ENCODE measurements at regions not wholly inside any gene's neighbourhood (a gene's known extent, or its start where the extent isn't known, plus 50 kb on each side); places are given as distances from the start of the nearest gene placed in this dataset.

DNA sequence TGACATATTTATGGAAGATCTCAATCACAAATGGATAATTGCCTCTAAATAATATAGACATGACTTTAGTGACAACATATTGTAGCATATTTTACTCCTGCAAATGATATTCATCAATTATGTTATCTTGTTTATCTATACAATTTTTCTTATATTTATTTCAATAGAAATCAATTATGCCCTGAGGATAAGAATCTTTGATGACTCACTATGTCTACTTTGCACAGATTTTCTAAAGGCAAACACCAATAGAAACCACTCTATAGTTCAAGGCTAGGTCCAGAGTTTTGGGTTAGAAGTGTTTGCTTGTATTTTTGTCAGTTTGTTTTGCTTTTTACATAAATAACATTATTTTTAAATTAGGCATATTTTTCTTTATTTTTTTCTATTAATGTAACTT lies 879.0 kb downstream of the LTN1 start:
- H3K27ac ChIP-seq: no peak overlapping the region
- H3K4me3 ChIP-seq: no peak overlapping the region
- no peak overlapping the region for H3K4me2 ChIP-seq (ENCODE audit: unreplicated experiment)
- no peak overlapping the region for H3K9ac ChIP-seq
- no peaks in the 10 kb centered on the region for H3K9me3 ChIP-seq (ENCODE audit: low read depth)
- no peaks in the 10 kb centered on the region for H3K27me3 ChIP-seq (replicated peaks; ENCODE audit: insufficient read depth)
- no peaks in the 10 kb centered on the region for H3K79me2 ChIP-seq (ENCODE audit: insufficient read depth)
- in situ Hi-C loops (cut with MboI): no loop called here
- TF ChIP-seq EZH2phosphoT487 (IDR thresholded peaks at IDR 0.05; ENCODE audit: insufficient read depth, low read depth): no peak
- no peak for TF ChIP-seq EZH2 (IDR thresholded peaks at IDR 0.05; ENCODE audit: insufficient read depth, poor library complexity, severe bottlenecking)
- no peaks in the 10 kb centered on the region for H3K36me3 ChIP-seq (ENCODE audit: low read depth)
- no peaks in the 10 kb centered on the region for H3K9me2 ChIP-seq (ENCODE audit: insufficient read depth)
- H2AFZ ChIP-seq: no peak overlapping the region
- DNase-seq: no peak
- H4K20me1 ChIP-seq (ENCODE audit: insufficient read depth): no peaks in the 10 kb centered on the region
- H3F3A ChIP-seq (ENCODE audit: insufficient read depth): peaks cover 7% of the 10 kb centered on the region
- H3K4me1 ChIP-seq (ENCODE audit: insufficient read depth): peaks cover 16% of the 10 kb centered on the region

DNA sequence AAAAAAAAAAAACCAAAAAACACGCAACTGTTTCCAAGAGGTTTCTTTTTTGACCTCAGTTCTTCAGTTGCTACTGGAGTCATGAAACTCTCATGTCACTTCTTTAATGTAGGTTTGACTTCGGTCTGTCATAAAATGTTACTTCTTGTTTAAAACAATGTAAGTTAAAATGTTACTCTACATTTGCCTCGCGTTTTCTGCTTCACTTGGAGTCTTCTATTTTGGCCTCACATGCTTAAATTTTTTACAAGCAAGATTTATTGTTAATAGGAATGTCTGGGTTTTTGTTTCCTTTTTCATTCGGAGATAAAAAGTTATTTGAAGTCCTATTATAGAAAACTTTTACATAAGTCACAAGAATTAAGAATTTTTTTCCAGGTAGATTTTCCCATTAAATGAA lies 880.2 kb downstream of the LTN1 start:
- Histone ChIP-seq H3K9ac (no peak overlapping the region), H3K4me3 (no peak overlapping the region), H2AFZ (no peak overlapping the region), H4K20me1 (ENCODE audit: insufficient read depth) (no peaks in the 10 kb centered on the region), H3K4me1 (ENCODE audit: insufficient read depth) (peaks cover 16% of the 10 kb centered on the region), H3K79me2 (ENCODE audit: insufficient read depth) (no peaks in the 10 kb centered on the region), H3F3A (ENCODE audit: insufficient read depth) (peaks cover 7% of the 10 kb centered on the region), H3K36me3 (ENCODE audit: low read depth) (no peaks in the 10 kb centered on the region), H3K4me2 (ENCODE audit: unreplicated experiment) (no peak overlapping the region), H3K9me2 (ENCODE audit: insufficient read depth) (no peaks in the 10 kb centered on the region), H3K9me3 (ENCODE audit: low read depth) (no peaks in the 10 kb centered on the region), H3K27ac (no peak overlapping the region), H3K27me3 (replicated peaks; ENCODE audit: insufficient read depth) (no peaks in the 10 kb centered on the region)
- TF ChIP-seq EZH2 (IDR thresholded peaks at IDR 0.05; ENCODE audit: insufficient read depth, poor library complexity, severe bottlenecking) (no peak), EZH2phosphoT487 (IDR thresholded peaks at IDR 0.05; ENCODE audit: insufficient read depth, low read depth) (no peak)
- in situ Hi-C loops (cut with MboI): no loop called here
- 72 to 75% methylated on average over 5 of the region's 5 CpGs for WGBS, 2 experiments (ENCODE audit: low coverage in 1 of 2, low lambda C conversion rate in 2 of 2, missing lambda C conversion rate in 2 of 2)
- no peak for DNase-seq

DNA sequence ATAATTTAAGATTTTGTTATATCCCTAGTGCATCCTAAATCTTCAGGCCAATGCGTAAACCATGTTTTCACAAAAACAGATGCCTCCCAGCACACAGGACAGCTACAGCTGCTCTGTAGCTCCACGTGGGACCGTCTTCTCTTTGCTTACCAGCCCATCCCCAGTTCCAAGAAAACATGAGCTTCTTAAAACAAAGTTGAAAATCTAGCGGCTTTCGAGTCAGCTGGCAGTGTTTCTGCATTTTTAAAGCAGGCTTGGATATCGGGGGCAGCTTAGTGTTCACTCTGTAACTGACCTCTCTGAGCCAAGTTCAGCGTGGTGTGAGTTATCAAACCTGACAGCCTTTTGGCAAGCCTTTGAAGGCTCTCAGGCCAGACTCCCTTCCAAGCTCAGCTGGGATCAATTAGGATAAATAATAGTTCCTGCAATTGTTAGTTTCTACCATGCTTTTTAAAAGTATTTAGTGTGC lies 881.5 kb downstream of the LTN1 start:
- Histone ChIP-seq H3K9me3 (ENCODE audit: low read depth) (no peaks in the 10 kb centered on the region), H3K4me3 (peak overlapping the region; percentile 56), H2AFZ (peak overlapping the region; percentile 69), H3F3A (ENCODE audit: insufficient read depth) (peaks cover 7% of the 10 kb centered on the region), H4K20me1 (ENCODE audit: insufficient read depth) (no peaks in the 10 kb centered on the region), H3K9me2 (ENCODE audit: insufficient read depth) (no peaks in the 10 kb centered on the region), H3K36me3 (ENCODE audit: low read depth) (no peaks in the 10 kb centered on the region), H3K4me2 (ENCODE audit: unreplicated experiment) (peak overlapping the region; percentile 84), H3K4me1 (ENCODE audit: insufficient read depth) (peaks cover 16% of the 10 kb centered on the region), H3K27me3 (replicated peaks; ENCODE audit: insufficient read depth) (no peaks in the 10 kb centered on the region), H3K27ac (no peak overlapping the region), H3K79me2 (ENCODE audit: insufficient read depth) (no peaks in the 10 kb centered on the region), H3K9ac (peak overlapping the region; percentile 20; the same call in 1 of the 2 replicates)
- in situ Hi-C loops (cut with MboI): no loop called here
- 7 to 14% methylated on average over 7 of the region's 7 CpGs for WGBS, 2 experiments (ENCODE audit: low coverage in 1 of 2, low lambda C conversion rate in 2 of 2, missing lambda C conversion rate in 2 of 2)
- TF ChIP-seq EZH2phosphoT487 (IDR thresholded peaks at IDR 0.05; ENCODE audit: insufficient read depth, low read depth): no peak
- no peak for TF ChIP-seq EZH2 (IDR thresholded peaks at IDR 0.05; ENCODE audit: insufficient read depth, poor library complexity, severe bottlenecking)
- peak; percentile 61 for DNase-seq

DNA sequence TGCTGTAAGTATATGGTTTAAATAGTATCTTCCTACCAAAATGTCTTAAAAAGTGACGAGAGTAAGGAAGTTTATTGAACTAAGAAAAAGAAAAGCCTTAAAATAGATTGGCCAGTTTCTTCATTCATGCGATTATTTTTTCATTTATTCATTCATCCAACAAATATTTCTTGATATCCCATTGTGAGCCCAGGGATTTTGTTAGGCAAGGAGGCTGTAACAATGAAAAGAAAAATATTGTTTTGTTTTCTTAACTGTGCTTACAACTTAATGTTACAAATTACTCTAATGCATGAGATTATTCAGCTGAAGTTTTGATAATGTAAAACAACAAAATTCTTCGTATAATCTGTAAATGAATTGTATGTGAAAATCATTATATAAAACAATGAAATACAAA lies 882.0 kb downstream of the LTN1 start:
- Histone ChIP-seq H3K9me2 (ENCODE audit: insufficient read depth) (no peaks in the 10 kb centered on the region), H3F3A (ENCODE audit: insufficient read depth) (peaks cover 7% of the 10 kb centered on the region), H2AFZ (peak overlapping the region; percentile 69), H4K20me1 (ENCODE audit: insufficient read depth) (no peaks in the 10 kb centered on the region), H3K4me2 (ENCODE audit: unreplicated experiment) (peak overlapping the region; percentile 84), H3K9ac (no peak overlapping the region), H3K4me3 (0 out of 2 replicates have a peak overlapping the region, but pooled peaks have one; percentile 56), H3K27me3 (replicated peaks; ENCODE audit: insufficient read depth) (no peaks in the 10 kb centered on the region), H3K27ac (no peak overlapping the region), H3K9me3 (ENCODE audit: low read depth) (no peaks in the 10 kb centered on the region), H3K4me1 (ENCODE audit: insufficient read depth) (peaks cover 16% of the 10 kb centered on the region), H3K36me3 (ENCODE audit: low read depth) (no peaks in the 10 kb centered on the region), H3K79me2 (ENCODE audit: insufficient read depth) (no peaks in the 10 kb centered on the region)
- WGBS, 2 experiments (ENCODE audit: low coverage in 1 of 2, low lambda C conversion rate in 2 of 2, missing lambda C conversion rate in 2 of 2): 31 to 32% methylated on average over 3 of the region's 3 CpGs
- no peak for DNase-seq
- in situ Hi-C loops (cut with MboI): no loop called here
- no peak for TF ChIP-seq EZH2phosphoT487 (IDR thresholded peaks at IDR 0.05; ENCODE audit: insufficient read depth, low read depth)
- TF ChIP-seq EZH2 (IDR thresholded peaks at IDR 0.05; ENCODE audit: insufficient read depth, poor library complexity, severe bottlenecking): no peak

DNA sequence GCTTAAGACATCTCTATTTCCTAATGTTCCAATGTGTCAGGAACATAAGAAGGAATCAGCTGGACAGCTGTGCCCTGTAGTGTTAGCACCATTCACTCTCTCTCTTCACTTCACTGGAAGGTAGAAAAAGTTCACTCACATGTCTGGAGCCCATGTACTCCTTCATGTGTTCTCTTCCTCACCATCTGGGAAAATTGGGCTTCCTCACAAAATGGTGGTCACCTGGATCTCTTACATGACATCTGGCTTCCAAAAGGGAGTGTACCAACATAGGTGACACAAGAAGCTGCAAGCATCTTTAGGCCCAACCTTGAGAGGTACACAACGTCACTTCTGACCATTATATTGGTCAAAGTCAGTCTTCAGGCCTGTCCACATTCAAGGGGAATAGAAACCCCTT lies 882.6 kb downstream of the LTN1 start:
- 89 to 90% methylated on average over 1 of the region's 1 CpG for WGBS, 2 experiments (ENCODE audit: low coverage in 1 of 2, low lambda C conversion rate in 2 of 2, missing lambda C conversion rate in 2 of 2)
- Histone ChIP-seq H3K4me2 (ENCODE audit: unreplicated experiment) (no peak overlapping the region), H3K9me2 (ENCODE audit: insufficient read depth) (no peaks in the 10 kb centered on the region), H3K4me3 (no peak overlapping the region), H3K36me3 (ENCODE audit: low read depth) (no peaks in the 10 kb centered on the region), H3K27ac (no peak overlapping the region), H3K79me2 (ENCODE audit: insufficient read depth) (no peaks in the 10 kb centered on the region), H2AFZ (no peak overlapping the region), H3K9me3 (ENCODE audit: low read depth) (no peaks in the 10 kb centered on the region), H3K27me3 (replicated peaks; ENCODE audit: insufficient read depth) (no peaks in the 10 kb centered on the region), H3K4me1 (ENCODE audit: insufficient read depth) (peaks cover 16% of the 10 kb centered on the region), H3F3A (ENCODE audit: insufficient read depth) (peaks cover 7% of the 10 kb centered on the region), H4K20me1 (ENCODE audit: insufficient read depth) (no peaks in the 10 kb centered on the region), H3K9ac (no peak overlapping the region)
- in situ Hi-C loops (cut with MboI): no loop called here
- DNase-seq: no peak
- TF ChIP-seq EZH2phosphoT487 (IDR thresholded peaks at IDR 0.05; ENCODE audit: insufficient read depth, low read depth) (no peak), EZH2 (IDR thresholded peaks at IDR 0.05; ENCODE audit: insufficient read depth, poor library complexity, severe bottlenecking) (no peak)

Data from GM23248 (cell line).